HG03064 (cell line): ENCODE measurements at regions not wholly inside any gene's neighbourhood (a gene's known extent, or its start where the extent isn't known, plus 50 kb on each side); places are given as distances from the start of the nearest gene placed in this dataset.
"Not testable (repeated sequence)": the region's sequence is repeated elsewhere in the genome, so short reads cannot be mapped to it uniquely, and the experiment has no call there.

Experiments
- ATAC-seq: cut with Tn5 transposase; IDR thresholded peaks from one replicate; pipeline ENCODE4 v1.9.1; 2021; ENCODE audit warnings: low read depth; ENCODE audit not compliant: unreplicated experiment

- no peak for ATAC-seq
Measured at GRCh38 chr11:13134886-13135285, 125.8 kb downstream of the RASSF10 start.

DNA sequence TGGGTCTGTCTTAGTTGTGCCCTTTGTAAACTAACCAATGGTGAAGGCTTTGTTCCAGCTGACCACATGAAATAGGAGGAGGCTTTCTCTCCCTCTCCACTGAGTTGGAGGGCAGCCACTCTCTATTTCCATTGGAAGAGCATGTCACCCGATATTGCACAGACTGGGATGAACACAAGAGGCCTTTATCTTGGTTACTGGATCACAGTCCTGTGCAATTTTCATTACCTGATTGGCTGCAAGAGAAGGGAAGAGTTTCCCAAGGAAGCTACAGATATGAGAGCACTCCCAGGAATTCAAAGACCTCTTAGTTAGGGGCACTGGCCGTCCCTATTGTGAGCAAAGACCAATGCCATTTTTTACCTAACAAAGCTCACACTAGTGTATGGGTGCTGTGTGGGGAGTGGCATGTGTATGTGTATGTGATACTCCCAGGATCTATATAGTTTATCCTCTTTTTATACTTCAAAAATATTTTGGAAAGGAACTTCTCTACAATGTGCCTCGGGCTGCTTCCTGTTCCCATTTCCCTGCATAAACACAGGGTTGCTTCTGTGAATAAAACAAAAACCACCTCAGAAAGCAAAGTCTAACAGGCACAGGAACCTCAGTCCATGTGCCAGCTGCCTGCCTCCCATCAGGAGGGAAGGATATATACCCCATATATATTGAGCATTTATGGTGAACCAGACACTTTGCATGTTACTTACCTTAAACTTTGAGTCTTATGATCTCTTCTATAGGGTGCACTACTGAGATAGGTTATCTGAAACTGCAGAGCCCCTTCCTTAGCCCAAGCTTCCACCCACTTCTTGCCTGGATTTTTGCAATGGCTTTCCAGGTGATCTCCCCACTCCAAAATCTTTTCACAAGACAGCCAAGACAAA is 126.5 kb downstream of the RASSF10 start:
- ATAC-seq: no peak

- no peak for ATAC-seq
Measured at GRCh38 chr11:13136272-13136596, 127.1 kb downstream of the RASSF10 start.

- no peak for ATAC-seq
Measured at GRCh38 chr11:13137844-13138301, 128.8 kb downstream of the RASSF10 start.

DNA sequence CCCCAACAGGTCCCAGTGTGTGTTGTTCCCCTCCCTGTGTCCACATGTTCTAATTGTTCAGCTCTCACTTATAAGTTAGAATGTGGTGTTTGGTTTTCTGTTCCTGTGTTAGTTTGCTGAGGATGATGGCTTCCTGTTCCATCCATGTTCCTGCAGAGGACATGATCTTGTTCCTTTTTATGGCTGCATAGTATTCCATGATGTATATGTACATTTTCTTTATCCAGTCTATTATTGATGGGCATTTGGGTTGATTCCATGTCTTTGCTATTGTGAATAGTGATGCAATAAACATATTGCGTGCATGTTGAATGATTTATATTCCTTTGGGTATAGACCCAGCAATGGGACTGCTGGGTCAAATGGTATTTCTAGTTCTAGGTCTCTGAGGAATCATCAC is 130.0 kb downstream of the RASSF10 start:
- not testable (repeated sequence) for ATAC-seq

- peak; percentile 81 for ATAC-seq
Measured at GRCh38 chr11:13140028-13140870, 131.1 kb downstream of the RASSF10 start.

DNA sequence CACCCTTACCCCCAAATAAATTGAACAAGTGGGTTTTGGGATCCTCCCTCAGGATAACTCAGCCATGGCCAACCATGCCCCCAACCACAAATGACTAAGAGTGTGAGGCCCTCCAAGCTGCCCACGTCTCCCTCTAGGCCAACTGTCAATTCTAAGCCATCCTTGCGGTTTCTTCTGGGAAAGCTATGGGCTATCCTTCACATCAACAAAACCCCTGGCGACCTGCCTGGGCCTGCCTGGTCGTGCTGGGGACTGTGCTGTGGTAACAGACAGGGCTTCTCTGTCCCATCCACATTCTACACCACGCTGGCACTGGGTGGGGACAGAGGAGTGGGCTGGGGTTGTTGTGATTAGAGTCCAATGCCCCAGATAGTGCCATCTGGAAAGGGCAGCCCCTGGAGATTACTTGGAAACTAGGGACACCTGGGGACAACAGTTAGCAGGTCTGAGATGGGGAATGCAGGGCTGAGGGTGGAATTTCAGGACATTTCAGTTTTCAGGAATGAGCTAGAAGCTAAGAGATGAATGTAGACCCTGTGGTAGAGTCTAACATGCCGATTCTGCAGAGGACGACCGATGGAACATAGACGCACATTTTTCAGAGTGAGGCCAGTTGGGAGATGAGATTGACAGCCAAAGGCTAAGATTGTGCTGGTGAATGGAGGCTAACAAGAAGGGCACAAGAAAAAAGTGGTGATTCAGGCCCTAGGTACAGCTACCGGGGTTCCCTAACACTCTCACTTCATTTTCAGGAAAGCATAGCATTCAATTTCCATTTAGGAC is 131.9 kb downstream of the RASSF10 start:
- ATAC-seq: no peak

- no peak for ATAC-seq
Measured at GRCh38 chr11:13141731-13142709, 132.9 kb downstream of the RASSF10 start.

GRCh38 chr11:13143486-13144297 is 133.9 kb upstream of the BMAL1 start:
- ATAC-seq: no peak

DNA sequence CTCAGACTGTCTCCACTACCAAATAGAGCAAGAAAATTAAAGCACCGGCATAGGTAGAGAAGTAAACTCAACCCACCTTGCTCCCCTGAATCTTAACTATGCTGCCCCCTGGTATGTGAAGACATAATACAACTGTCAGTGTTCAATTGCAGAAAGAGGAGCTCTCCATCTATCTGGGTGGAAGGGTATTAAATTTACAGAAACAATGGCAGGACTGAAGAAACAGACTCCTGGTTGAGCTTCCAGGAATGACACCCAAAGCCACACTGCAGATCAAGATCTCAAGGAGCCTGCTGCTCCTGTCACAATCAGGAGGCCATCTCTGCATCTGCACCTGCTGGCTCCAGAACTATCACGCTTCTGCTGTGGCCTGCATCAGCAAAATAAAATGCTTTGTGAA is 132.1 kb upstream of the BMAL1 start:
- ATAC-seq: no peak

- ATAC-seq: no peak
Measured at GRCh38 chr11:13149991-13150390, 127.6 kb upstream of the BMAL1 start.

DNA sequence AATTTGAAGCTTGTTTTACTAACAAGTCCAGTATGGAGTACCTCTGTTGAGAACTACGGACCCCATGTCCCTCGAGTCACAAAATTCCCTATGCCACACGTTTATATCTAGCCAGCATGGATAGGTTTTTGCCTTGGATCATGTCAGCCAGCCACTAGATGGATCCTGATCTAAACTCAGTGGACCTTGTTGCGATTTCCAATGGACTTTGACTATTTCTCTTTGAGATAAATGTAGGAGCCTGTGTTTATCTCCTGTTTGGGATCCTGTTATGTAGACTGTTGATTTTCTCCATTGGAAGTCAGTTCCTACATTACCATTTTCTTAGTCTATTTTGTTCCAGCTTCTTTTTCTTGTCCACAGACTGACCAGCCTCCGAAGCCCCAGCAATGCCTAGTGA is 127.1 kb upstream of the BMAL1 start:
- no peak for ATAC-seq

- ATAC-seq: no peak
Measured at GRCh38 chr11:13152264-13152663, 125.3 kb upstream of the BMAL1 start.

GRCh38 chr11:13152736-13153541 is 124.7 kb upstream of the BMAL1 start:
- no peak for ATAC-seq

GRCh38 chr11:13154374-13154773 is 123.2 kb upstream of the BMAL1 start:
- not testable (repeated sequence) for ATAC-seq

DNA sequence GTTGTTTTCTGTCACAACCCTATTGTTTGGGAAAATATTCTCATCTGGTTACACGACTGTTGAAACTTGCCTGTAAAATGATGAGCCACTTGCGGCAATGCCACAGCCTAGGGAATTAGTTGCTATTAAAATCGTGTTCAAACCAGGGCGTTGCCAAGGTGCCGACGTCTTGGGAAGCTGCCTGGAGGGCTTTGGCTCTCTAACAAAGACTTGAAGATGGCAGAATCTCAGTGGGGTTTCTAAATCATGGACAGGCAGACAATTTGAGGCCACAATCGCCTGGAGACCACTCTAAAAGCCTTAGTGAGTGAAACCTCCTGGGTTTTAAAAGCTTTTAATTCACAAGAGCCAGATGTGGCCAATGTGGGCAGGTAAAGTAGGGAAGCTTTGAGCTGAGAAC is 117.2 kb upstream of the BMAL1 start:
- ATAC-seq: no peak

- no peak for ATAC-seq
Measured at GRCh38 chr11:13160806-13161205, 116.8 kb upstream of the BMAL1 start.

DNA sequence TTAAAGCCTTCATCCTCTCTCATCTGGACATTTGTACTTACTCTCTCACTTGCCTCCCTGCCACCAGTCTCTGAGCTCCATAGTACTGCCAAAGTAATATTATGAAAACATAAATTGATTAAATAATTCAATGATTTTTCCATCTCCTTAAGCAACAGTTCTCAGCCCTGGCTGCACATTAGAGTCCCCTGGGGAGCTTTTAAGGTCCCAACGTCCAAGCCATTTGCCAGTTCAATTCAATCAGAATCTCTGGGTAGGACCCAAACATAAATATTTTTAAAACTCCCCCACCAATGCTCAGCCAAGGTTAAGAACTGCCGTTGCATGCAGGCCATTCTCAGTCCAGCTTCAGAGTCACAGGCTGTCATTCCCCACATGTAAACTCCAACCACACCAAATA is 114.4 kb upstream of the BMAL1 start:
- no peak for ATAC-seq
